CD4-positive, alpha-beta T cell treated with Interleukin-10 for 1 hour (primary cell): ENCODE measurements at regions not wholly inside any gene's neighbourhood (a gene's known extent, or its start where the extent isn't known, plus 50 kb on each side); places are given as distances from the start of the nearest gene placed in this dataset.

ENCODE experiments used
- DNase-seq: peaks from one replicate; pipeline ENCODE4 v3.0.0-alpha.2; 2020

DNA sequence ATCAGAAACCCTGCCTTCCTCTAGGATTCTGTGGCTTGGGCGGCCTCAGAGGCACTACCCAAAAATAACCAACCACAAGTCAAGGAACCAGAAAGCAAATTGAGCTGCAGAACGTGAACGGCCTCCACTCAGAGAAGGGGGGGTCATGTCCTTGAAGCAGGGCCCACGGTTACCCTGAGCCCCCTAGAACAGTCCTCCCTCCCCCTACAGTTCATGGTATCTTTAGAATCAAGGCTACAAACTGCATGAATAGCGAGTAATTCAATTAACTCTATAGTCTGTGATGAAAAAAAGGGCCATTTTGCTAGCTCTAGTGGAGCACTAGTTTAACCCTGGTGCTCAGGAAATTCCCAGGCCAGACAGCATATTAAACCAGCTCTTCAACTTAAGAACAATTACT lies 79.0 kb upstream of the ZNF507 start:
- no peak for DNase-seq

DNA sequence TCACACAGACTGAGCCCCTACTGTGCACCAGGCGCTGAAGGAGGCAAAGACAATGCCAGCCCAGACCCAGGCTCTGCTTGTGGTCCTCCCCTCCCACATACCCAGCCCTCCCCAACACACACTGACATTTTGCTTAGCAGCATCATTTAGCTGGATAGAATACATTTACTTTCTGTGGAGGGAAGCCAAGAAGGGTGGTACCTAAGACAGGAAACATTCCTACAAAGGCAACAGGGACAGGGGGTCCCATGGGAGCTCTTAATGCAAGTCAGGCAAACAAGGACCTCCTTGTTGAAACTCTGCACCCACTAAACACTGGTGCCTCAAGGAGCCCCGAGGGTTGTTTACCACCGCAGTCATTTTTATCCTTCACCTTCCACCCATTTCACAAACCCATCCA lies 77.0 kb upstream of the ZNF507 start:
- no peak for DNase-seq

DNA sequence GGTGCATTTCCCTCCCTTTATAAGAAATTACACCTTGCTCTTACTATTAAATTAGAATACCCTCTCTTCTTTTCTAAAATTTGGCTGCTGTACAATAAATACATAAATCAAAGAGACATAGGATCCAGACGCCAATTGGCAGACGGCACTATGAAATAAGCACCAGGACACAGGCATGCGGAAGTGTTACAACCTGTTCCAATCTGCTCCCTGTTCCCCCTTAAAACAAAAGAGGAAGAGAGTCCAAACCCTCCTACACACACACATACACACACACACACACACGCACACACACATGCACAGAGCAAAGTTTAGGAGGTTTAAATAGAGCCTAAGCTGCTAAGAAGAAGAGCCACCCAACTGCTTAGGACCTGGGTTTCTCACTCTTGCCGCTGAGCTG lies 75.6 kb upstream of the ZNF507 start:
- DNase-seq: no peak

GRCh38 chr19:32273483-32273882 lies 71.9 kb upstream of the ZNF507 start:
- DNase-seq: no peak

DNA sequence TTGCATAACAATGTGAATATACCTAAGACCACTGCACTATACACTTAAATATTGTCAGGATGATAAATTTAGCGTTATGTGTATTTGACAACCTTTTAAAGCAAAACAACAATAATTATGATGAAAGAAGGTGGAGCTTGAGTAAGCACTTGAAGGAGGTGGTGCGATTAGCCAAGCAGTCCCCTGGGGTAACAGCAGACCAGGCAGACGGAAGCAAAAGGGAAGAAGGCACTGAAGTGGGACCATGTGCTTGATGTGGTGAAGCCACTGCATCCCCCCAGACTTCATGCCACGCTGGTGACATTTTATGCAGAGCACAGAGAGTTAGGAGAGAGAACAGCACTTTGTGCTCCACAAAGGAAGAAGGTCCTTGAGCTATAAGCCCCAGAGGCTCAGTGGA lies 58.3 kb upstream of the ZNF507 start:
- no peak for DNase-seq

DNA sequence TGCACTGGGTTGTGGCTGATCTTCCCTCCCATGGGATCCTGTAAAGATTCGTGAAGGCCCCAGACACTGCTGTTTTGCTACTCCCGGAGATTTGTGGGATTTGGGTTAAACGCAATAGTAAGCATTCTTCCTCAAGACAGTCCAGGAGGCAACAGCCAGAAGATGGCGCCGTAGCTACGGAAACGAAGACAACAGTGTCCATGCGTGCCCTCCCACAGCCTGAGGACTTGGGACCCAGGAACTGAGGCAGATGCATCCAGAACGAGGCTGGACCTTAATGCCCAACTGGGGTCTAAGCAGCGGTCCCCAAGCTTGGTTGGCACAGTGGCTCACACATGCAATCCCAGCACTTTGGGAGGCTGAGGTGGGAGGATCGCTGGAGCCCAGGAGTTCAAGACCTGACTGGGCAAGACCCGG lies 57.6 kb upstream of the ZNF507 start:
- DNase-seq: no peak

GRCh38 chr19:32289566-32290210 lies 55.7 kb upstream of the ZNF507 start:
- no peak for DNase-seq

DNA sequence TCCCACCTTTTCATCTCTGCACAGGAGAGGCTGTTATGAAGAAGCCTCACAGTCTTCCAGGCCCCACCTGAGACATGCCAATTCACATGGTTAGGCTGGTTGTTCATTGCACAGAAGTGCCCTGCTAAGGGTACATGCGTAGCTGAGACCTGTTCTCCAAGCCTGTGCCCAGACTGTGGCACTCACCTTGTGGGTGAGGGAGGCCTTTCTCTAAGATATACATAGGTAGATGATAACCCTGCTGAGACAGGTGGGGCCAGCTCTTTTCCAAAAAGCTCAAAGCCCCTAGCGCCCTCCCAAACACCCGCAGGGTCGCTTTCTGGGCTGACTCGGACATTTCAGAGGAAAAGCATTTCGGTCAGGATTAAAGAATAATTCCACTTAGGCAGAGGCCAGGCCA lies 53.5 kb upstream of the ZNF507 start:
- no peak for DNase-seq

DNA sequence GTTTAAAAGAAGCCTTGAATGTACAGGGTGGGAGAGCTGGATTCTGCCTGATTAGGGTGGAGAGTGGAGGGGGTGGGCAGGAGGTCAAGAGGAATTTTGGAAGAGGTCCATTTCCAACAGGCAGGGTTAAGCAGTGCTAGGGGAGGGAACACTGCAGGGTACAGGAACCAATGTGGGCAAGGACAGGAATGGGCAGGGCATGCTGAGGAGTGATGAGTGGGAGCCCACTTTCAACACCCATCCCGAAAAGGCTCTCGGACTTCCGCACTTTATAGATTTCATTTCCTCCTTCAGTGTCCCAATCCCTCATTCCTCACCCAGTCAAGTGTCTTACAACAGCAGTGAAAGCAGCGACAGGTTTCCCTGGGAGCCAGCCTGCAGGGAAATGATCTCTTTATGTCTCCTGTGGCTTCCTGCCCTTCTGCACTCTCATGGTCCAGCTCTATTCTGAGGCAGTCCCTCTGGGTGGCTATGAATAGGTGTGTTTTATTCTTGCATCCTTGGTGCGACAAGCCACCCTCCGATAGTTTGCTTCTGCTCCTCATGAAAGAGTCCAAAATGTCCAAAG lies 50.5 kb upstream of the ZNF507 start:
- no peak for DNase-seq
